ENCODE measurements at regions not wholly inside any gene's neighbourhood (a gene's known extent, or its start where the extent isn't known, plus 50 kb on each side); places are given as distances from the start of the nearest gene placed in this dataset.

DNA sequence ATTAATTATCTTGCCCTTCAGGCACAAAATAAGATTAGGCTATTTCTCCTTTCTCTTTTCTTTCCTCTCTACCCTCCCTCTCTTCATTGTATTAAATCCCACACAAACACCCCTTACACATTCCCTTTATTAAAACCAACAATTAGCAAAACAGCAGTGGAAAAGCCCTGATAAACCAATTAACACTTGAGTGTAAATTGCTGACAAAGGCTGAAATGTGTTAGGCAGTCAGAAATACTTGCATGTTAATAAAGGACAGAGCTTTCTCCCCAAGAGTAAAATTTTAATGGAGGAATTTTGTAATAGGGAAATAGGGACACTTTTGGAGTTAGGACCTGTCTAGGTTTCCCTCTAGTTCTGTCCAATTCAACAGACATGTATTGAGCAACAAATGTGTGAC is 370.9 kb downstream of the MRPS30 start:
- H3K4me3 ChIP-seq = no peak overlapping the region
- no peaks in the 10 kb centered on the region for H3K36me3 ChIP-seq
- H3K27ac ChIP-seq = no peak overlapping the region
- H3K9me3 ChIP-seq = no peaks in the 10 kb centered on the region
- H3K4me1 ChIP-seq = no peaks in the 10 kb centered on the region
- no peaks in the 10 kb centered on the region for H3K27me3 ChIP-seq
- no peak for DNase-seq
- TF ChIP-seq, protein P1, sequence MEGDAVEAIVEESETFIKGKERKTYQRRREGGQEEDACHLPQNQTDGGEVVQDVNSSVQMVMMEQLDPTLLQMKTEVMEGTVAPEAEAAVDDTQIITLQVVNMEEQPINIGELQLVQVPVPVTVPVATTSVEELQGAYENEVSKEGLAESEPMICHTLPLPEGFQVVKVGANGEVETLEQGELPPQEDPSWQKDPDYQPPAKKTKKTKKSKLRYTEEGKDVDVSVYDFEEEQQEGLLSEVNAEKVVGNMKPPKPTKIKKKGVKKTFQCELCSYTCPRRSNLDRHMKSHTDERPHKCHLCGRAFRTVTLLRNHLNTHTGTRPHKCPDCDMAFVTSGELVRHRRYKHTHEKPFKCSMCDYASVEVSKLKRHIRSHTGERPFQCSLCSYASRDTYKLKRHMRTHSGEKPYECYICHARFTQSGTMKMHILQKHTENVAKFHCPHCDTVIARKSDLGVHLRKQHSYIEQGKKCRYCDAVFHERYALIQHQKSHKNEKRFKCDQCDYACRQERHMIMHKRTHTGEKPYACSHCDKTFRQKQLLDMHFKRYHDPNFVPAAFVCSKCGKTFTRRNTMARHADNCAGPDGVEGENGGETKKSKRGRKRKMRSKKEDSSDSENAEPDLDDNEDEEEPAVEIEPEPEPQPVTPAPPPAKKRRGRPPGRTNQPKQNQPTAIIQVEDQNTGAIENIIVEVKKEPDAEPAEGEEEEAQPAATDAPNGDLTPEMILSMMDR (IDR thresholded peaks at IDR 0.05) = no peak
- intact Hi-C loops (cut with DNase I; ENCODE audit: low total_unique reads) = no loop called here

- no peak for DNase-seq
- intact Hi-C loops (cut with DNase I; ENCODE audit: low total_unique reads) = no loop called here
- TF ChIP-seq, protein P1 (IDR thresholded peaks at IDR 0.05) = no peak
- no peak overlapping the region for H3K4me3 ChIP-seq
- H3K27ac ChIP-seq = no peak overlapping the region
- no peaks in the 10 kb centered on the region for H3K9me3 ChIP-seq
- no peaks in the 10 kb centered on the region for H3K36me3 ChIP-seq
- H3K27me3 ChIP-seq = no peaks in the 10 kb centered on the region
- H3K4me1 ChIP-seq = no peaks in the 10 kb centered on the region
Observed at GRCh38 chr5:45189042-45189441, 380.3 kb downstream of the MRPS30 start.

- intact Hi-C loops (cut with DNase I; ENCODE audit: low total_unique reads) = no loop called here
- Histone ChIP-seq H3K4me1 (no peaks in the 10 kb centered on the region), H3K27ac (no peak overlapping the region), H3K4me3 (no peak overlapping the region), H3K36me3 (no peaks in the 10 kb centered on the region), H3K9me3 (no peaks in the 10 kb centered on the region), H3K27me3 (no peaks in the 10 kb centered on the region)
- no peak for DNase-seq
- TF ChIP-seq, protein P1 (IDR thresholded peaks at IDR 0.05) = no peak
Observed at GRCh38 chr5:45189481-45189880, 380.7 kb downstream of the MRPS30 start.

- Histone ChIP-seq H3K9me3 (no peaks in the 10 kb centered on the region), H3K4me3 (no peak overlapping the region), H3K27me3 (no peaks in the 10 kb centered on the region), H3K4me1 (no peaks in the 10 kb centered on the region), H3K27ac (no peak overlapping the region), H3K36me3 (no peaks in the 10 kb centered on the region)
- intact Hi-C loops (cut with DNase I; ENCODE audit: low total_unique reads) = no loop called here
- TF ChIP-seq, protein P1 (IDR thresholded peaks at IDR 0.05) = no peak
- DNase-seq = no peak
Observed at GRCh38 chr5:45195026-45195425, 386.3 kb downstream of the MRPS30 start.

Data from tibial artery (tissue), 4 donors.